ENCODE measurements at regions not wholly inside any gene's neighbourhood (a gene's known extent, or its start where the extent isn't known, plus 50 kb on each side); places are given as distances from the start of the nearest gene placed in this dataset.
"Not testable (repeated sequence)": the region's sequence is repeated elsewhere in the genome, so short reads cannot be mapped to it uniquely, and the experiment has no call there.

- DNase-seq = no peak
Measured at GRCh38 chrX:66902081-66902480, 263.2 kb upstream of the EDA2R start.

GRCh38 chrX:66900886-66901285 lies 262.0 kb upstream of the EDA2R start:
- DNase-seq = no peak

DNA sequence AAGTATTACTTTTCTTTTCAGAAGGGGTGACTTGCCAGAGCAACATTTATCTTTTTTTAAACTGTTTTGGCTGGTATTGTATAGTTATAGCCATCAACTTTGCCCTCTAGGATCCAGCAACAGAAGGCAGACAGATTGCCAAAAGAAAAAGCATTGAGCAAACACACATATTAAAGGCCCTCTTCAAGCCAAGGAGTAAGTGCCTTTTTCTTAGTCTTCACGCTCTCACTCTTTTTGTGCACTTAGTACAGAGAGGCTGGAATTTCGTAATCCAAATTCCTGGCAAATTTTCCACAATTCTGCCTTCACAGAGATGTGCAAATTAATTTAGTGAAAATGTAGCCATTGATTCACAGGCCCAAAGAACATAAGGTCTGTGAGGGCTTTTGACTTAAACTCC lies 253.1 kb upstream of the EDA2R start:
- DNase-seq = no peak

DNA sequence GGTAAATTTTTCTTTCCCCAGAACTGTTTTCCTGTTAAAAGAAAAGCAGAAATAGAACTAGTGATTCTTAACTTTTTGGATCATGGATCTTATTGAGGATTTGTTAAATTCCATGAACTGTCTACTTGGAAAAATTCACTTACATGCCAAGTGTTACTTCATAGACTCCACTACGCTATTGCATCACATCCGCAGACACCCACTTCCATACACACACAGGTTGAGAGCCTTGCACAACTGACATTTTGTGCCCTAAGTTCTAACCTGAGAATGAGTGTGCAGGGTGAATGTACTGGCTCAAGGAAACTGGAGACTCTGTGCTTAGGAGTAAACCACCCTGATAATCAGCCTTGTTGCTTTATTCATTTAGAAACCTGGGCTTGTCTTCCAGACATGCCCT lies 250.5 kb upstream of the EDA2R start:
- DNase-seq = no peak

- DNase-seq = no peak
Measured at GRCh38 chrX:66882101-66882500, 243.2 kb upstream of the EDA2R start.

DNA sequence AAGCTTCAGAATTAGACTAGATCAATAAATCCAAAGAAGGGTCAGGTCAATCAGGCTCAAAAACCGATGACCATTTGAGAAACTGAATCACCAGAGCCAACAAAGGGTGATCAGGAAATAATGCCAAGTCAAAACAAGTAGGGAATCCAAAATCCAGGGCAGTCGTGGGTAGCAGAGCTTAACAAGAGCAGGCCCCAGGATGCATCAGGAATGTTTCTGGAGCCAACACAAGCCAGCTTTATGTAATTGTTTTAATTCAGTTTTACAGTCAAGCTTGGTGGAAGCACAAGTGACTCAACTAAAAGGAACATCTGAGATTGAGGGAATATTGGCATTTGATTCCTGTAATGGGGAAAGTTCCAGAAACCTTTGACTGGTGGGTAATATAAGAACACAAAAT lies 237.9 kb upstream of the EDA2R start:
- DNase-seq = no peak

- DNase-seq = no peak
Measured at GRCh38 chrX:66872771-66873170, 233.9 kb upstream of the EDA2R start.

DNA sequence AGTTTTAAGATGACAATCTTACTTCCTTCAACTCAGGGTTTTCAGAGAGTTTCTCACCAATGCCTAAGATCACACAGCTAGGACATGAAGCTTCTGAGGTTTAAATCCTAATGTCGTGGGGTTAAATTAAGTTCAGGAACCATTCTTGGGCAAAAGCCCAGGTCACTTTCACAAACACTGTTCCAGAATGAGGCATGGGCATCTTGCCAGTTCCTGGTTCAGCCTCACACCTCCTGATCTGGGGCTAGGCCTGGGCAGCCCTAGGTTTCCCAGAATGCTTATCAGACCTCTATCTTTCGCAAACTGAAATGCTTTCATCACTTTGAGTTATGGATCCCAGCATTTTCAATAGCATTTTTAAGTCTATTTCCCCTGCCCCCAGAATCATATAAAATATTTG lies 224.8 kb upstream of the EDA2R start:
- no peak for DNase-seq

GRCh38 chrX:66833426-66833825 lies 194.5 kb upstream of the EDA2R start:
- DNase-seq = no peak

- DNase-seq = no peak
Measured at GRCh38 chrX:66815227-66815626, 176.3 kb upstream of the EDA2R start.

DNA sequence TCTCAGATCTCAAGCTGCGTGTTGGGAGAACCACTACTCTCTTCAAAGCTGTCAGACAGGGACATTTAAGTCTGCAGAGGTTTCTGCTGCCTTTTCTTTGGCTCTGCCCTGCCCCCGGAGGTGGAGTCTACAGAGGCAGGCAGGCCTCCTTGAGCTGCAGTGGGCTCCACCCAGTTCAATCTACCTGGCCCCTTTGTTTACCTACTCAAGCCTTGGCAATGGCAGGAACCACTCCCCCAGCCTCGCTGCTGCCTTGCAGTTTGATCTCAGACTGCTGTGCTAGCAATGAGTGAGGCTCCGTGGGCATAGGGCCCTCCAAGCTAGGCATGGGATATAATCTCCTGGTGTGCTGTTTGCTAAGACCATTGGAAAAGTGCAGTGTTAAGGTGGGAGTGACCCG lies 155.6 kb upstream of the EDA2R start:
- not testable (repeated sequence) for DNase-seq

GRCh38 chrX:66766318-66766717 lies 127.4 kb upstream of the EDA2R start:
- no peak for DNase-seq

DNA sequence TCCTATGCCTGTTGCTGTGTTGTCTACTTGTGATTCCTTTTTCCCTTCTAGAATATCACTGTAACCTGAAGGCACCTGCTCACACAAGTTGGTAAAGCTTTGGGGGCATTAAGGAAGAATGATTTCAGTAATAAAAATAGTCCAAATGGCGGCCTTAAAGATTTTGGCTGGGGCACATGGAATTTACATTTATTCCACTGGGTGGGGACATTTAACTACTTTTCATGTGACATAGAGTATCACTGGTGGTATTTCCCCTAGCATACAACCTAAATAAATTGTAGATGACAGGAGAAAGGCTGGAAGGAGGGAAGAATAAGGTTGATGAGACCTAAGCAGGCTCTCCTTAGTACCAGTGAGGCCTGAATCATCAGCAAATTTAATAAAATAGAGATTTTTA lies 121.8 kb upstream of the EDA2R start:
- DNase-seq = no peak

GRCh38 chrX:66756717-66757116 lies 117.8 kb upstream of the EDA2R start:
- DNase-seq = no peak

DNA sequence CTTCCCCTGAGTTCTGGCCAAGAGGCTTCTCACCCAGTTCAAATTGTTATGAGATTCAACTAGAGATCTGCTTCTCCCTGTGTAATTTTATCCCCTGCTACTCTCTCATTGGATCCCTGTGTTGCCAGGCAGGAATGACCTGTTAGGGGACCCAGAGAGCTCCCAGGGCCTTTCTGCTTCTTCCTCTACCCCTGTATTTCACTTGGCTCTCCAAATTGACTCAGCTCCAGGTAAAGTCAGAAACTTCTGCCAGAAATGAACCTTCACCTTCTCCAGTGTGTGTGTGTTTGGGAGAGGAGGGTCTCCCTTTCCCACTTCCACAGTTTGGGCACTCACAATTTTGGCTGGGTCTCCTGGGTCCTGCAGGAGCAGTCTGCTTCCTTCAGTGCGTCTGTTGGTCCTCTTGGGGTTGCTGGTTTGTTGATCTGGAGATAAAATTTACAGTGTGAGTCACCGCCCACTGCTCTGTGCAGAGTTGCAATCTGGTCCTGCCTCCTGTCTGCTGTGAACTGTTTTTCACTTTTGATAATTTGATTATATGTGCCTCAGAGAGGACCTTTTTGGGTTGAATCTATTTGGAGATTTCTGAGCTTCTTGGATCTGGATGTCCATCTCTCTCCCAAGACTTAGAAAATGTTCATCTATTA lies 112.4 kb upstream of the EDA2R start:
- DNase-seq = no peak

- DNase-seq = not testable (repeated sequence)
Measured at GRCh38 chrX:66744519-66744918, 105.6 kb upstream of the EDA2R start.

DNA sequence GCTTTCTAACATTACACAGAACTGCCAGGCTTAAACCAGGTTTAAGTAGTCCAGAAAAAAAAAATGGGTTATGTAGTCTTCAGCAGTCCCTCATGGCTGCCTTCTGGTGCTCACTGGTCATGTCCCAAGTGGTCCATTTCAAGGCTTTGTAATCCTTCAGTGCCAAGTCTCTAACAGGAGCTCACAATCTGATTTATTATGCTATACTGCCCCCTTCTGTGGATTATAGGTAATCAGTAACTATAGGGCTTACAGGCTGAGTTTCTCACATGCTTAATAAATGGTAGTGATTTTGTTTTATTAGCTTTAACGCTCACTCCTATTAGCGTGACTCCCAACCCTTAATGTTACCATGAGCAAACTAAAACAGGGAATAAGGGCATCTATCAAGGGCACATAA lies 92.5 kb upstream of the EDA2R start:
- DNase-seq = peak; percentile 37

GRCh38 chrX:66728818-66729271 lies 90.0 kb upstream of the EDA2R start:
- peak; percentile 49 for DNase-seq

DNA sequence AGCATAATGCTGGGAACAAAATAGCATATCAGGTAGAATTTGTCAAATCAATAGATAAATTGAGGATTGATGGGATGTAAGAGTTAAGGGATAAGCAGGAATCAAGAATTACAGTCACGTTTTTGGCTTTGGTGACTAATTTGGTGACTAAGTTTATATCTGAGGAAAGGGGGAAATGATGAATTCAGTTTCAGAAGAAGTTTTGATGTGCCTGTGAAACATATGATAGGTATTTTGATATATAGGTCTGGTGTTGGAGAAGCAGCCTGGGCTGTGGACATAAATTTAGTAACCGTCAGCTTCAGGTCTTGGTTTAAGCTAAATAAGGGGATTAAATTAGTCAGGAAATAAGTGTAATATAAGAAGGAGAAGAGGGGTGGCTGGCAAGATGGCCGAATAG lies 79.0 kb upstream of the EDA2R start:
- no peak for DNase-seq

DNA sequence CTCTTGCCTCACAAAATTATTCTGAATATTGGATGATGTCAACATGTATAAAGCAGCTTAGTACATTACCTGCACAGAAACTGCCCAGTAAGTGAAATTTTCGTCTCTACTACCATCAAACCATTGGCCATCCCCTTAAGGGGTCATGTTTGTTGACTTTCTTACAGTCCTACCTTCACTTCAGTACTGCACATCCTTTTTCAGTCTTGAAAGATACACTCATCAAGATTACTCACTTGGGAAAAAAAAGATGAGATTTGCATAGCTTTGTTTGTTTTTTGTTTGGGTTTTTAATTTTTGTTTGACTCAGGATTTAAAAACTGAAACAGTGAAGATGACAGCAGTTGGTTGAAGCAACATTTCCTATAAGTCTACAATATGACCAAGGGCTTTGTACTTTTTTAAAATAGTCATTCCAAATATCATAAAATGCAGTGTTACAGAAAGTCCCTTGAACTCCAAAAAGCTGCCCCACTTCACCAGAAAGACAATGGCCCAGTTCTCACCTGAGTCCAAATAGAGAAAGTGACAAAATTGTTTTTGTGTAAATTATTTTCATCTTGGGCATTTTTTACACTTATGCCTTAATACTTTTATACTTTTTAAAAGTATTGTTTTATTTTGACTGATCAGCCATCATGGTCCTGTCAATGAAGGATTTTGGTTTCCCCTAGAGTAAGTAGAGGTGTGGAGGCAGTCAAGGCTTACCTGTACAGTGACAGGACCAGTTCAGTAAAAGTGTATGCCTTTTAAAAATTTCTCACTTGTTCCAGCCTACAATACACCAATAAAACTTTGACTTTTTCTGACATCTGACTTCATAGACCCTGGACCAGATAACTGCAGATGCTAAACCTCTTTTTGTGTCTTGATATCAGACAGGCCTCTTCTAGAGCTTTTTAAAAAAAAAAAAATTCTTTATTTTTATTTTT lies 59.7 kb upstream of the EDA2R start:
- no peak for DNase-seq

DNA sequence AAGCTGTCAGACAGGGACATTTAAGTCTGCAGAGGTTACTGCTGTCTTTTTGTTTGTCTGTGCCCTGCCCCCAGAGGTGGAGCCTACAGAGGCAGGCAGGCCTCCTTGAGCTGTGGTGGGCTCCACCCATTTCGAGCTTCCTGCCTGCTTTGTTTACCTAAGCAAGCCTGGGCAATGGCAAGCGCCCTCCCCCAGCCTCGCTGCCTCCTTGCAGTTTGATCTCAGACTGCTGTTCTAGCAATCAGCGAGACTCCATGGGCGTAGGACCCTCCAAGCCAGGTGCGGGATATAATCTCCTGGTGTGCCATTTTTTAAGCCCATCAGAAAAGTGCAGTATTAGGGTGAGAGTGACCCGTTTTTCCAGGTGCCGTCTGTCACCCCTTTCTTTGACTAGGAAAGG lies 53.6 kb upstream of the EDA2R start:
- not testable (repeated sequence) for DNase-seq

All from inflammatory macrophage treated with lipopolysaccharide for 4 hours (primary cell).